OCI-LY1 (cell line): ENCODE measurements at regions not wholly inside any gene's neighbourhood (a gene's known extent, or its start where the extent isn't known, plus 50 kb on each side); places are given as distances from the start of the nearest gene placed in this dataset.

Experiments
- CTCF ChIP-seq: fragments of 200-600 bp; sonication (generic), shearing (Covaris generic); IDR thresholded peaks from 2 replicates; pipeline ENCODE4 v1.5.1; 2017; ENCODE audit warnings: mild to moderate bottlenecking, antibody characterized with exemption, low read length, moderate library complexity, mixed read lengths
- EZH2 ChIP-seq: fragments of 200-600 bp; sonication (generic), shearing (Covaris generic); IDR thresholded peaks from 2 replicates; pipeline ENCODE4 v1.8.0; 2017; ENCODE audit warnings: borderline replicate concordance, mixed run types, mild to moderate bottlenecking, antibody characterized with exemption, low read length, moderate library complexity, mixed read lengths

GRCh38 chr10:43879742-43880141, 231.1 kb upstream of the ZNF32 start:
- TF ChIP-seq CTCF (no peak), EZH2 (no peak)
